ENCODE measurements at regions not wholly inside any gene's neighbourhood (a gene's known extent, or its start where the extent isn't known, plus 50 kb on each side); places are given as distances from the start of the nearest gene placed in this dataset.

DNA sequence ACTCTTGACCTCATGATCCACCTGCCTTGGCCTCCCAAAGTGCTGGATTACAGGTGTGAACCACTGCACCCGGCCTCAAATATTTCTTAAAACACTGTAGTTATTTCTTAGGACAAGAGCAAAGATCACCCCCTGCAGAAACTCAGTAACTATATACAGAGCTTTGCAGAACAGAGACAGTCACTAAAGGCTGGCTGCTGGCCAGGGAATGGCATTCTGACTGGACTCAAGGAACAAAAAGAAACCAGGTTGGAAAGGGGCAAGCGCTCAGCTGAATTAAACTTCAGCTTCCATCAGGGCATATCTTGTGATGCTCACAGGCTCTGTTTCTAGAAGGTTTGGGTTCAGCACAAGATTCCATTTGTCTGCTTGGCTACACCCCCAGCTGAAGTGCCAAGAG is 95.8 kb downstream of the ADAMTS15 start:
- Histone ChIP-seq H3K23me2 (ENCODE audit: insufficient read length, low read depth, low read length, poor library complexity, severe bottlenecking) (no peaks in the 10 kb centered on the region), H4K5ac (ENCODE audit: insufficient read length, low read depth, low read length) (no peak overlapping the region), H2BK120ac (ENCODE audit: low read depth, low read length, poor library complexity, severe bottlenecking) (no peak overlapping the region), H3K4me2 (ENCODE audit: insufficient read depth, insufficient read length, low read length) (no peak overlapping the region), H2BK15ac (ENCODE audit: low read depth, low read length) (no peak overlapping the region), H3K14ac (ENCODE audit: insufficient read depth, low read length) (no peak overlapping the region), H3K27me3 (ENCODE audit: insufficient read depth, low read length) (no peaks in the 10 kb centered on the region), H4K8ac (replicated peaks; ENCODE audit: insufficient read length, low read depth, low read length) (no peak overlapping the region), H3K23ac (ENCODE audit: insufficient read length, low read depth, low read length) (no peak overlapping the region), H3K79me1 (ENCODE audit: insufficient read depth, low read depth, low read length, poor library complexity, severe bottlenecking) (no peaks in the 10 kb centered on the region), H3K4me1 (ENCODE audit: insufficient read depth, low read length) (no peaks in the 10 kb centered on the region), H2BK12ac (ENCODE audit: insufficient read length, low read depth, low read length) (no peak overlapping the region), H2AFZ (ENCODE audit: low read length) (no peak overlapping the region), H4K20me1 (ENCODE audit: control insufficient read depth, insufficient read depth, insufficient read length) (no peaks in the 10 kb centered on the region), H3K27ac (ENCODE audit: insufficient read length, low read depth, low read length) (no peak overlapping the region), H3K56ac (ENCODE audit: insufficient read length, low read depth, low read length) (no peak overlapping the region), H2BK5ac (ENCODE audit: insufficient read length, low read length) (no peak overlapping the region), H2BK20ac (ENCODE audit: low read depth, low read length, poor library complexity, severe bottlenecking) (no peak overlapping the region), H3K4ac (ENCODE audit: low read depth, low read length) (no peak overlapping the region), H3K9me3 (ENCODE audit: control insufficient read depth, low read depth, low read length) (no peaks in the 10 kb centered on the region), H4K91ac (ENCODE audit: insufficient read length, low read depth, low read length) (no peak overlapping the region), H3K9ac (ENCODE audit: extremely low read depth, insufficient read length, low read length) (no peak overlapping the region), H2AK5ac (ENCODE audit: insufficient read length, low read length) (no peak overlapping the region), H3K79me2 (ENCODE audit: insufficient read depth, low read length) (no peaks in the 10 kb centered on the region), H3T11ph (ENCODE audit: low read length) (no peak overlapping the region), H3K18ac (ENCODE audit: insufficient read length, low read depth, low read length) (no peak overlapping the region)
- Mint-ChIP-seq H3K4me1 (no peaks in the 10 kb centered on the region), H3K9me3 (peaks cover 2% of the 10 kb centered on the region in 2 experiments; a peak in 2 of 5 replicates), H3K27ac (no peak overlapping the region), H3K36me3 (ENCODE audit: insufficient read depth in 1 of 3, low read depth in 3 of 3) (peaks cover 0 to 4% (median 0%) of the 10 kb centered on the region in 3 experiments; a peak in 2 of 7 replicates), H3K27me3 (ENCODE audit: low read depth) (peaks cover 4% of the 10 kb centered on the region), H3K4me3 (no peak overlapping the region)
- no peak for DNase-seq
- no CpG with 5 or more reads among the region's 2 CpGs for WGBS (ENCODE audit: extremely low coverage, insufficient read length, low lambda C conversion rate)
- TF ChIP-seq, protein P1, sequence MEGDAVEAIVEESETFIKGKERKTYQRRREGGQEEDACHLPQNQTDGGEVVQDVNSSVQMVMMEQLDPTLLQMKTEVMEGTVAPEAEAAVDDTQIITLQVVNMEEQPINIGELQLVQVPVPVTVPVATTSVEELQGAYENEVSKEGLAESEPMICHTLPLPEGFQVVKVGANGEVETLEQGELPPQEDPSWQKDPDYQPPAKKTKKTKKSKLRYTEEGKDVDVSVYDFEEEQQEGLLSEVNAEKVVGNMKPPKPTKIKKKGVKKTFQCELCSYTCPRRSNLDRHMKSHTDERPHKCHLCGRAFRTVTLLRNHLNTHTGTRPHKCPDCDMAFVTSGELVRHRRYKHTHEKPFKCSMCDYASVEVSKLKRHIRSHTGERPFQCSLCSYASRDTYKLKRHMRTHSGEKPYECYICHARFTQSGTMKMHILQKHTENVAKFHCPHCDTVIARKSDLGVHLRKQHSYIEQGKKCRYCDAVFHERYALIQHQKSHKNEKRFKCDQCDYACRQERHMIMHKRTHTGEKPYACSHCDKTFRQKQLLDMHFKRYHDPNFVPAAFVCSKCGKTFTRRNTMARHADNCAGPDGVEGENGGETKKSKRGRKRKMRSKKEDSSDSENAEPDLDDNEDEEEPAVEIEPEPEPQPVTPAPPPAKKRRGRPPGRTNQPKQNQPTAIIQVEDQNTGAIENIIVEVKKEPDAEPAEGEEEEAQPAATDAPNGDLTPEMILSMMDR (conservative IDR thresholded peaks at IDR 0.05): no peak

All from H9 (cell line).